G401.6 (cell line): ENCODE measurements at regions not wholly inside any gene's neighbourhood (a gene's known extent, or its start where the extent isn't known, plus 50 kb on each side); places are given as distances from the start of the nearest gene placed in this dataset.

Source experiments
- FAIRE-seq: peaks from 2 replicates; lab custom pipeline; 2012; peaks lifted over from hg19 to GRCh38; lab: Jason Lieb, UNC

GRCh38 chr2:118698564-118698963, 148.9 kb downstream of the EN1 start:
- FAIRE-seq = no peak

DNA sequence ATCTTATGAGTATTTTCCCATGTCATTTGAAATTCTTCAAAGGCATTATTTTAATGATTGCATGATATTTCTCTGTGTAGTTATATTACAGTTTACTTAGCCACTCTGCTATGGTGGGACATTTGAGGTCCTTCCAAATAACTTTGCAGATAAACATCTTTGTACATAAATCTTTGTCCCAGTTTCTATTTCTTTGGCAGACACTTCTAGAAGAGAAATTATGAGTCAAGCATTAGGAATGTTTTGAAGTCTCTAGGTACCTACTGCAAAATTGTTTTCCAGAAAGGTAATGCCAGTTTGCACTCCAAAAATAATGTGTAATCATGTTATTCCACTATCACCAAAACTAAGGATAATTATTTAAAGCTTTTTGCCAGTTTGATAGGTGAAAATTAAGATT, 149.7 kb downstream of the EN1 start:
- no peak for FAIRE-seq

GRCh38 chr2:118696786-118697465, 150.5 kb downstream of the EN1 start:
- no peak for FAIRE-seq

GRCh38 chr2:118693287-118693822, 154.1 kb downstream of the EN1 start:
- FAIRE-seq = no peak

GRCh38 chr2:118689874-118690273, 157.6 kb downstream of the EN1 start:
- no peak for FAIRE-seq

DNA sequence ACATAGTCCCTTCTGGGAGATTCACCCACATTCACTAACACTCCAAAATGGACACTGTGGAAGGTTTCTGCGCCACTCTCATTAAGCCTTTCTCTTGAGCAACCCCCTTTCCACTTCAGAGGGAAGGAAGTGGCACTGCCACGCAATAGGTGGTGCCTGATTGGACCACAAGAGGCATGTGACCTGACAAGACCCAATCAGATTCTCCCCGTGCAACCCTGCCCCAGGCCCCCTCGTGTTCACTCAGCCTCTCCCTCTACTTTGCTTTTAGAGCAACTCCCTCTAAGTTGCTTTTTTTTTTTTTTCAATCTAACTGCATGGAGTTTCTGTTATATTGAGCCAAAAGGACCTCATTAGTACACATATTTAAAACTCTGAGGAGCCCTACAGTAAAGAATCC, 158.0 kb downstream of the EN1 start:
- no peak for FAIRE-seq

DNA sequence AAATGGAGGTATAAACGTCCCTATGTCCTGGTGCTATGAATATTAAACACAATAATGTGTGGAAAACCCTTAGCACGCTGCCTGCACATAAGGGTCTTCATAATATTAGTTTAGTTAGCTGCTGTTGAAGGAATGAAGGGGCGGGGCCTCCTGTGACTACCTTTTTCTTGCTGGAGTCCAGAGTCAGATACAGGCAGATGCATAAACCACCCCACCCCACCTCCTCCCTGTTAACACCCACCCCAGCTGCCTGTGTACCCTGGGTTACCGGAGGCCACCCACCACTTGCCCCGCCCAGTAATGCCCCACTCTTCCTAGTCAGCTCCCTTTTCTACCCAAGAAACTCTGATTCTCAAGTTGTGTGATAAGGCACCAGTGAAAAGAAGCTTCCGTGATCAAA, 158.4 kb downstream of the EN1 start:
- FAIRE-seq = no peak

GRCh38 chr2:118687698-118688097, 159.8 kb downstream of the EN1 start:
- FAIRE-seq = no peak

DNA sequence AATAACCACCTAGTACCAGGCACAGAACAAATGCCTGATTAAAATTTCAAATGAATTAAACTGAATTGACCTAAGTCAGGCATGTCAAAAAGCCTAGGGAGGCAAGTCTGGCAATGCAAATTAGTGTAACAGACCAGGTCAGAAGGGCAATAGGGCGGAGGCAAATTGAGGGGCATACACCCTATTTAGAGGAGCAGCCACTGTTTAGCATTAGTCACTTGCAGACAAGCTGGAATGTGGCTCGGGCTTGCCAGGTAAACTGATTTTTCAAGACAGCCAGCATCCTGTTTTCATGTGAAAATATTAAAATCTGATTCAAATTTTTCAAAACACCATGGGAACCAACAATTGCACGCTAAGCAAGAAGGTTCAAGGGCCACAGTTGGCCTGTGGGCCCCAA, 160.3 kb downstream of the EN1 start:
- no peak for FAIRE-seq

- no peak for FAIRE-seq
Measured at GRCh38 chr2:118686346-118686745, 161.1 kb downstream of the EN1 start.

- no peak for FAIRE-seq
Measured at GRCh38 chr2:118683460-118683859, 164.0 kb downstream of the EN1 start.

DNA sequence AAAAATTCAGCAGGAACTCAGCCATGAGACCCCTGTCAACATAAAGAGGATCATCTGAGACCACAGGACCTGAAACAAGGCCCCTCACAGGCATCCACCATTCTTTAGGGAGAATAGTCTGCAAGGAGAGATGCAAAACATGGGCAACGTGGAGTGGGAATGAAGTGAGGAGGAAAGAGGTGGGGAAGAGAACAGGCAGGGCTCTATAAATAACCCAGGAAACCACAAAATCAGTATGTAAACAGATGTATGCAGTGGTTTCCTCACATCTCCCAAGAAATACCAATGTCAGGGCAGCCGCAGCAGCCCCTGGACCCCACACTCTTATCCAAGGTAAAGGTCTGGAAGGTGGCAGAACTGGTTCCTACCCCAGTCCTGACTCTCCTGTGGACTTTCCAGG, 168.5 kb downstream of the EN1 start:
- FAIRE-seq = no peak

DNA sequence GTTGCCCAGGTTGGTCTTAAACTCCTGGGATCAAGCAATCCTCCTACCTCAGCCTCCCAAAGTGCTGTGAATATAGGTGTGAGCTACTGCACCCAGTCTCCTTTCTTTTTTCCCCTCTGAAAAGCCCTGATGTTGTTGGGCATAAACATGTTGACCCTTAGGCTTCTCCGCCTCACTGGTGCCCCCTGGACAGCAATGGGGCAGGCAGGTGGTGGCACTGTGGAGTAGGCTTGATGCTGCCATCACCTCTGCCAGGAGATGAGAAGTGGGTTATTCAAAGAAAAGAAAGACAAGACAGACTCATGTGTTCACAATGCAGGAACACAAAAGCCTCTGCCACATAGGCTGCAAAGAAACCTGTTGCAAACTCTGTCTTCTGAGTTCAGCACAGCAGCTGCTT, 169.9 kb downstream of the EN1 start:
- FAIRE-seq = no peak

- no peak for FAIRE-seq
Measured at GRCh38 chr2:118675531-118675930, 171.9 kb downstream of the EN1 start.

GRCh38 chr2:118672571-118673158, 174.8 kb downstream of the EN1 start:
- FAIRE-seq = no peak

GRCh38 chr2:118671701-118672454, 175.6 kb downstream of the EN1 start:
- no peak for FAIRE-seq

- no peak for FAIRE-seq
Measured at GRCh38 chr2:118670838-118671237, 176.6 kb downstream of the EN1 start.

- no peak for FAIRE-seq
Measured at GRCh38 chr2:118670276-118670675, 177.2 kb downstream of the EN1 start.

DNA sequence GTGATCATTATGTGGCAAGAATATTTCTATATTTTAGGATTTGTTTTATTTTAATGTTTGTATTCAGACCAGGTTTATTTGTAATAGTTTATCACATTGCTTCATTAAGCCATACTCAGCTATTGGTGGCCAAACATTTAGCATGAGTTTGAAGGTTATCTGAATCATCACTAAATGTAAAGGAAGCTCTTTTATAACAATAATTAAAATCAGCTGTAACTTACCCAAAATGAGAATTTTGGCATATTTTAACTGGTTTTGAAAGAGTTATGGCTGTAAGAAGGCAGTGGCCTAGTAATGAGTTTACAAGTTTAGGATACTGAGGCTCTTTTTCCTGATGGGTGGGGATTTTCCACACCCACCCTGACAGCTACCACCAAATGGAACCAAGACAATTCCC, 177.8 kb downstream of the EN1 start:
- no peak for FAIRE-seq

DNA sequence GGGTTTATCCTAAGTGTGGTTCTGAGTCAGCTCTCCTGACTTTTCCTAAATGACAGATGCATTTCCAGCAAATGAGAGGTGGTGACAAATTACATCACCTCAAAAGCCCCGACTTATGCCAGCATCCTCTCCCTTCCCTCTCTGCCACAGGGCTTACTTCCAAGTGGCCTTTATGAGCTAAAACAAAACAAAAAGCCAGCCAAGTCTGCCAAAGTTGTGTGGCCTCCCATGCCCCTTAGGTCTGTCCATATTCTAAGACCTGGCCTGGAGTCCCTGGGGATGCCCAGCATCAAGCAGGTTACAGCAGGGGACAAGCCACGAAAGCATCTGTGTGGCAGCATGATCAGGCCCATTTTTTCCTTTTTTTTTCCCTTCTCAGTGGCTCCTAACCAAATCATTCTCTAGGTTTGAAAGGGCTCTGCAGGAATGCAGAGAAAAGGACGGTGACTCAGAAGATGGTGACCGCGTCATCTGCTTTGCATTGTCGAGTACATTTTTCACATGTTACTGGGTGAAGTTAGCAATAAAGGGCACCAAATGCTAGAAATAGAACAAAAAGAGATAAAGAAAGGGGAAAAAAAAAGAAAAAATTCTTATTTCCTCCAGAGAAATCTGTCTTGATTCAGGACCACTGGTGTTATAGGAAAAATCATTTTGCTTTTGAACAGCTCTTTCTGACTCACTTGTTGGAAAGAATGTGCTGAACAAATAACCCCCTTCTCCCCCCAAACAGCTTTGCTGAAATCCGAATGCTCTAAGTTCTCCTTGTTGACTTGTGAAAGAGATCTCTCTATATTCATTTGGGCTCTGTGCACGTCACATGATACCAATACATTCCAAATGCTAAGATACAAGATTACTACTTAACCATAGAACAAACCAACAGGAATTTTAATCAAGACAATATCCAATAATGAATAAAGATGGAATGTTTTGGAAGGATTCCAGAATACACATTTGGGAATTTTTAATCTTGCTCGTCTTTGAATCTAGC, 178.7 kb downstream of the EN1 start:
- FAIRE-seq = no peak

DNA sequence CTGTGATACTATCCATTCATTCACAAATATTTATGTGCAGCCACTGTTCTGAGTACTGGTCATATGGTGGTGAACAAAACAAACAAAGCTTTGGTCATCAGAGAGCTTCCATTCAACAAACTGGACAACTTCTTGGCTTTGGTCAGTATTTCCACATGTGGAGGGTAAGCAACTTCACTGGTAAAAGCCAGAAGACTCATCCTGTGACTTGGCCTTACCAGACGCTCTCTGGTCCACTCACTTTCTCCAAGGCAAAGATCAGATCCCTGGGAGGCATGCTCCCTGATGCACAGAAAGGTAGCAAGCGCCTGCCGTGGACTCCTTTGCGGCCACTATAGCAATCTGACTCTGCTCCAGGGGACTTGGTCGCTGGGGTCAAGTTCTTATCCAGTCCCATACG, 179.5 kb downstream of the EN1 start:
- no peak for FAIRE-seq

DNA sequence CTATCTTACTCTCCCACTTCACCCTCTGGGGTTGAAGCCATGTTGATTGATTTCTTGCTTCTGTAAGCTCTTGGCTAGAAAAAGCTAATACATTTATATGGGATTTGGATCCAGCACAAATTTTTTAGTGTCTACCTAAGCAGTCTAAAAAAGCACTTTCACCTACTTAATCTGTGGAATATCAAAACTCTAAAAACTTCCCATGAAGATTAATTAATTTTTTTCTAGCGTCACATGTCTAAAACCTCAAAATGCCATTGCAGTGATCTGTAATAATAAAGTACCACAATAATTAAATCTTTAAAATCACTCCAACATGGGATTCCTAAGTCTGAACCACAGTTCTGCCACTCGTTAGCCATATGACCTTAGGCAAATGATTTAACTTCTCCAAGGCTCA, 180.1 kb downstream of the EN1 start:
- FAIRE-seq = no peak
